HFFc6 (cell line): ENCODE measurements at regions not wholly inside any gene's neighbourhood (a gene's known extent, or its start where the extent isn't known, plus 50 kb on each side); places are given as distances from the start of the nearest gene placed in this dataset.

Experiments used
- DNase-seq: peaks from one replicate; pipeline ENCODE4 v3.0.0-alpha.2; 2018
- H3K27ac Mint-ChIP-seq: 2 replicates; pipeline ENCODE4 v1.8.0; 2020; ENCODE audit warnings: mild to moderate bottlenecking, mixed read lengths
- H3K27me3 Mint-ChIP-seq: 2 replicates; pipeline ENCODE4 v1.8.0; 2021; ENCODE audit warnings: mild to moderate bottlenecking, moderate library complexity, mixed read lengths; ENCODE audit not compliant: insufficient read depth
- H3K36me3 Mint-ChIP-seq: 2 replicates; pipeline ENCODE4 v1.8.0; 2021; ENCODE audit warnings: low read depth, mixed read lengths
- H3K4me1 Mint-ChIP-seq: 2 replicates; pipeline ENCODE4 v1.8.0; 2020; ENCODE audit warnings: low read depth, mixed read lengths
- H3K4me3 Mint-ChIP-seq: 2 replicates; pipeline ENCODE4 v1.8.0; 2020; ENCODE audit warnings: mild to moderate bottlenecking, moderate library complexity, mixed read lengths
- H3K9me3 Mint-ChIP-seq: 2 replicates; pipeline ENCODE4 v1.8.0; 2020; ENCODE audit warnings: mild to moderate bottlenecking, mixed read lengths
- TF ChIP-seq, protein P1 (sequence below): fragments of 200-600 bp; sonication (generic); IDR thresholded peaks from 2 replicates; pipeline ENCODE4 v1.5.0; 2021; ENCODE audit warnings: antibody characterized with exemption, mild to moderate bottlenecking

DNA sequence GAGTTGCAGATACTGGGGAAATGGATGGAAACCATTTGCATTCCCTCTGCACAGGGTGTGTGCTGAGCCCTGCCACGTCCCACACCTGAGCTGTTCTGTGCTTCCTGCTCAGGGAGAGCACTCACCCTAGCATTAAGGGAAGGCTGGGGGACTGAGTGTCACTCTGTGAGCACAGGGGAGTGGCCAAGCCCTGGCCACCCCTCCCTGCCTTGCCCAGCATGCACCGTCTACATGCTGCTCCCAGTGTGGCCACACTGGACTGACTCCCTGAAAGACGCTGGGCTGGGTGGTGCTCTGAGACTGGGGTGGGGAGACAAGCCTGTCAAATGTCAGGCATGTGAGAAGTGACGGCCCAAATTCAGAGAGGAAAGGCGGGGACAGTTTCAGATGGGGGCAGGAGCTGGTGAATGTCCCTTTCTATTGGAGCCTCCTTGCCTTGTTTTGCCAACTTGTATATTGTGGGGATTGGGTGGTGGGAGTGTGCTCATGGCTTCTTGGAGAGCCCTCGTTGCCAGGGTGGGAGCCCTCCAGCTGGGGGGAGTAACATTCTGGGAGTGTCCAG is 298.4 kb upstream of the HS6ST1 start:
- no peaks in the 10 kb centered on the region for H3K9me3 Mint-ChIP-seq
- H3K4me1 Mint-ChIP-seq = no peaks in the 10 kb centered on the region
- H3K4me3 Mint-ChIP-seq = no peak overlapping the region
- H3K27me3 Mint-ChIP-seq = peaks cover 5% of the 10 kb centered on the region
- H3K36me3 Mint-ChIP-seq = no peaks in the 10 kb centered on the region
- TF ChIP-seq, protein P1, sequence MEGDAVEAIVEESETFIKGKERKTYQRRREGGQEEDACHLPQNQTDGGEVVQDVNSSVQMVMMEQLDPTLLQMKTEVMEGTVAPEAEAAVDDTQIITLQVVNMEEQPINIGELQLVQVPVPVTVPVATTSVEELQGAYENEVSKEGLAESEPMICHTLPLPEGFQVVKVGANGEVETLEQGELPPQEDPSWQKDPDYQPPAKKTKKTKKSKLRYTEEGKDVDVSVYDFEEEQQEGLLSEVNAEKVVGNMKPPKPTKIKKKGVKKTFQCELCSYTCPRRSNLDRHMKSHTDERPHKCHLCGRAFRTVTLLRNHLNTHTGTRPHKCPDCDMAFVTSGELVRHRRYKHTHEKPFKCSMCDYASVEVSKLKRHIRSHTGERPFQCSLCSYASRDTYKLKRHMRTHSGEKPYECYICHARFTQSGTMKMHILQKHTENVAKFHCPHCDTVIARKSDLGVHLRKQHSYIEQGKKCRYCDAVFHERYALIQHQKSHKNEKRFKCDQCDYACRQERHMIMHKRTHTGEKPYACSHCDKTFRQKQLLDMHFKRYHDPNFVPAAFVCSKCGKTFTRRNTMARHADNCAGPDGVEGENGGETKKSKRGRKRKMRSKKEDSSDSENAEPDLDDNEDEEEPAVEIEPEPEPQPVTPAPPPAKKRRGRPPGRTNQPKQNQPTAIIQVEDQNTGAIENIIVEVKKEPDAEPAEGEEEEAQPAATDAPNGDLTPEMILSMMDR = no peak
- no peak for DNase-seq
- H3K27ac Mint-ChIP-seq = no peak overlapping the region

DNA sequence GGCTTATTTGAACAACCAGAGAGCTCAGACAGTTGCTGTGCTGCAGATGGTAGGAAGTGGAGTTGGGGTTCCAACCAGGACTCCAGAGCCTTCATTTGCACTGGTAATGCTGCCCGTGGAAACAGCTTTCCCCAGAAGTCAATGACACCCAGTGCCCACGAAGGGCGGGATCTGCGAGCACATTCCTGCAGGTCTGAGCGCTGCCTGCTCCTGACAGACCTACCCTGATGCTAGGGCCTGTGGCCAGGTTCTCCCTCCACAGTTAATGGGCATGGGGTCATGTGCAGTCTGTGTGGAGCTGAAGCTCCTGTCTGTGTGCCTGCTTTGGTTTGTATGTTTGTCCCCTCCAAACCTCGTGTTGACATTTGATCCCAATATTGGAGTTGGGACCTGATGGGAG is 299.0 kb upstream of the HS6ST1 start:
- Mint-ChIP-seq H3K4me1 (no peaks in the 10 kb centered on the region), H3K36me3 (no peaks in the 10 kb centered on the region), H3K4me3 (no peak overlapping the region), H3K27ac (no peak overlapping the region), H3K27me3 (peaks cover 5% of the 10 kb centered on the region), H3K9me3 (no peaks in the 10 kb centered on the region)
- no peak for DNase-seq
- TF ChIP-seq, protein P1 = no peak

GRCh38 chr2:128618642-128619041 is 300.0 kb upstream of the HS6ST1 start:
- Mint-ChIP-seq H3K27me3 (peaks cover 5% of the 10 kb centered on the region), H3K27ac (no peak overlapping the region), H3K9me3 (no peaks in the 10 kb centered on the region), H3K36me3 (no peaks in the 10 kb centered on the region), H3K4me1 (peaks cover 9% of the 10 kb centered on the region), H3K4me3 (no peak overlapping the region)
- TF ChIP-seq, protein P1 = no peak
- DNase-seq = no peak

GRCh38 chr2:128619471-128620325 is 301.0 kb upstream of the HS6ST1 start:
- H3K27ac Mint-ChIP-seq = no peak overlapping the region
- H3K27me3 Mint-ChIP-seq = peaks cover 6% of the 10 kb centered on the region
- TF ChIP-seq, protein P1 = no peak
- H3K4me3 Mint-ChIP-seq = no peak overlapping the region
- peaks cover 19% of the 10 kb centered on the region for H3K4me1 Mint-ChIP-seq
- DNase-seq = no peak
- no peaks in the 10 kb centered on the region for H3K9me3 Mint-ChIP-seq
- no peaks in the 10 kb centered on the region for H3K36me3 Mint-ChIP-seq

DNA sequence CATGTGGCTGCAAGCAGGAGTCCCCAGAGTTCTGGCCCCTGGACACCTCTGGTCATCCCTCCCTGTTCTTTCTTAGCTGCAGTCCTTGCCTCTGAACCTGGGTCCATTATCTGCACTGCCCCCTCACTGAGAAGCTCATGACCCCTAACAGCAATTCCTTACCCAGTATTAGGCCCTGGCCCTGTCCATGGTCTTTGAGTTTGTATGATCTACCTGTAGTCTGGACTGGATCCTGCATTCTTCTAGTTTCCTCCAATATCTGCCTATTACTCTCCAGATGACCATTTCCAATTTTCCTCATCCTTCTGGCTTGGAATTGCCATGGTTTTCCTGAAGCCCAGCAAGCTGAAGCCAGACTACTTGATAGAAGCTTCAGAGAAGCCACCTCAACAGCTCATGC is 302.4 kb upstream of the HS6ST1 start:
- peaks cover 6% of the 10 kb centered on the region for H3K27me3 Mint-ChIP-seq
- H3K4me1 Mint-ChIP-seq = peaks cover 19% of the 10 kb centered on the region
- H3K27ac Mint-ChIP-seq = no peak overlapping the region
- H3K36me3 Mint-ChIP-seq = no peaks in the 10 kb centered on the region
- DNase-seq = no peak
- no peak overlapping the region for H3K4me3 Mint-ChIP-seq
- H3K9me3 Mint-ChIP-seq = no peaks in the 10 kb centered on the region
- TF ChIP-seq, protein P1 = no peak
